GM18867 (cell line): ENCODE measurements at regions not wholly inside any gene's neighbourhood (a gene's known extent, or its start where the extent isn't known, plus 50 kb on each side); places are given as distances from the start of the nearest gene placed in this dataset.
"Not testable (repeated sequence)": the region's sequence is repeated elsewhere in the genome, so short reads cannot be mapped to it uniquely, and the experiment has no call there.

Source experiments
- ATAC-seq: cut with Tn5 transposase; IDR thresholded peaks from one replicate; pipeline ENCODE4 v1.9.1; 2021; ENCODE audit warnings: mild to moderate bottlenecking, moderate library complexity; ENCODE audit not compliant: unreplicated experiment

DNA sequence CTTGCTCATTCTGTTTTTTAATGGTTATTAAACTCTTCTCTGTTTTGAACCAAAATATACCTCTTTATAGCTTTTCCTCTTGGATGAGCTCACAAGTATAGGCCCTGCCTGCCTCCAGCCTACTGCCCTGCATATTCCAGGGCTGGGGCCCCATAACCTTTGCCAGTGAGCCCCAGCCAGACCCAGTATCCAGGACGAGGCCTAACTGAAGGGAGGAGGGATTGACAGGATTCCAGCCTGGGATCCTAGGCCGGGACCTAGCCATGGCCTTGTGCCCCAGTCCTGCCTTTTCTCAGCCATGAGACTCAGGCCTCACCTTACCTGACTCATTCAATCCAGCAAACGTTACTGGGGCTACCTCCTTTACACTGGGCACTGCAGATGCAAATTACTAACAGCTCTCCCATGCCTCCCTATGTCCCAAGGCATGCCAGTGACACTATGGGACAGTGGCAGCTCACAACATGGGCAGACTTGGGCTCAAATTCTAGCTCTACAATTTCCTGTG is 159.2 kb downstream of the DDX1 start:
- no peak for ATAC-seq

DNA sequence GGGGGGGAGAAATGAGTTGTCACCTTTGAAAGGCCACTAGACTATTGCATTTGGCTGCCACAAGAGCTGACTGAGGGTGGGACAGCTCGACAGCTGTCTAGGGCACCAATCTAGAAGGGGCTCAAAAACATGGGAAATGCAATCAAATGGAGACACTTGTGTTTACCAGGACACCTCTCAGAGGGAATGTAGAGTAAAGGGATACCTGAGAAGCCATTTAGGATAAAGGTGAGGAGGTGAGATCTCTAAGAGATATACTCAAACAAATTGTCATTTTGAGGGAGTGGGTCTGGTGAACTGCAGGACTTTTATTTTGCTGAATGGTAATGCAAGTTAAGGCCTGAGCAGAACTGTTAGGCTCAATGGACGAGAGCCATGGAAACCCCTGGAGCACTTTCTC is 159.8 kb downstream of the DDX1 start:
- ATAC-seq, result no peak

DNA sequence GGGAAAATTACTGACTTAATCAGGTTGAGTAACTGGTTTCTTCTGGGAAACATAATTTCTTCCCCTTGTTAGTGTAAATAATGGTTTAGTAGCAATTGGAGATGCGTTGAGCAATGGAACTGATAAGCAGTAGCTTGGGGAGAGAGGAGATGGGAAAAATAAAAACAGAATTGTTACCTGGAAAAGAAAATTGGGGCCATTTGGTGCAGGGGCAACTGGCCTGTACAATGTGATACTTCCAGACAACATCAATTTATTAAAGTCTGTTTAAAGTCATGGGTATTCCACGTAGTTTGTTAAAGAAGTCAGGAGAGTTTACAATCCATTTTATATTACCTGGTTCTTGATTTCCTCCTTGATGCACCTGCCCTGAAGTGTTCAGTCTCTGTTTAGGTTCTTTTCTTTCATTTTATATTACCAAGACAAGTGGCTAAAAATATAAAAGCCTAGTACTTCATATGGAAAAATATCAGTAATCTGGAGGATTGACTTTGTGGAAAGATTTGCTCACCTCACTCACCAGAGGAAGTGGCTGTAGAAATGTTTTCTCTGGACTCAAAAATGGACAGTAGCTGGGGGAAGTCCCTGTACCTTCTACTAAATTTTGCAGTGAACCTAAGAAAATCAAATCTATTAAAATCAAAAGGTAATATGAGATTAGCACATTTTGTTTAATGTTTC is 161.0 kb downstream of the DDX1 start:
- ATAC-seq, result no peak

DNA sequence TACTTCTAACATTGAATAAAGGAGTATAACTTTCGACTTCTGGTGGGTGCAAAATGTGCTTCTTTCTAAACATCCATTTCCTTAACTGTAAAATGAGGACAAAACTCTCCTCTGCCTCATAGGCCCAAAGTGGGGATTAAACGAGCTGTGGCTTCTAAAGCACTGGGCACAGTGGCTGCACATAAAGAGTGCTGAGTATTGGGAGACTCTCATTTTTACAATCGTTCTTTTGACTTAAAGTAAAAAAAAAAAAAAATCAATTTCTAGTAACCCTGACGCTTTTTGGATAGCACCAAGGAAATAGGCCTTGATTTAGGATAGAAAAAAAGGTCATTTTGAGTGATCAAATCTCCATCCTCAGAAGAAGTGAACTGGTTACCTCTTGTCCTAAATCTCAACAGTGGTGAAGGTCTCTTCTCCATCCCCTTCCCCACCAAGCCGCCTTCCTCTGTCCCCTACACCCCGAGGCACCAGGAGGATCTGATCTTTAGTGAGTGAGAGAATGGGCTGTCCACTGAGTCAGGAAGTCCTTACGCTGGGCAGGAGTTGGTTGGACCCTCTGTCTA is 161.6 kb downstream of the DDX1 start:
- no peak for ATAC-seq

DNA sequence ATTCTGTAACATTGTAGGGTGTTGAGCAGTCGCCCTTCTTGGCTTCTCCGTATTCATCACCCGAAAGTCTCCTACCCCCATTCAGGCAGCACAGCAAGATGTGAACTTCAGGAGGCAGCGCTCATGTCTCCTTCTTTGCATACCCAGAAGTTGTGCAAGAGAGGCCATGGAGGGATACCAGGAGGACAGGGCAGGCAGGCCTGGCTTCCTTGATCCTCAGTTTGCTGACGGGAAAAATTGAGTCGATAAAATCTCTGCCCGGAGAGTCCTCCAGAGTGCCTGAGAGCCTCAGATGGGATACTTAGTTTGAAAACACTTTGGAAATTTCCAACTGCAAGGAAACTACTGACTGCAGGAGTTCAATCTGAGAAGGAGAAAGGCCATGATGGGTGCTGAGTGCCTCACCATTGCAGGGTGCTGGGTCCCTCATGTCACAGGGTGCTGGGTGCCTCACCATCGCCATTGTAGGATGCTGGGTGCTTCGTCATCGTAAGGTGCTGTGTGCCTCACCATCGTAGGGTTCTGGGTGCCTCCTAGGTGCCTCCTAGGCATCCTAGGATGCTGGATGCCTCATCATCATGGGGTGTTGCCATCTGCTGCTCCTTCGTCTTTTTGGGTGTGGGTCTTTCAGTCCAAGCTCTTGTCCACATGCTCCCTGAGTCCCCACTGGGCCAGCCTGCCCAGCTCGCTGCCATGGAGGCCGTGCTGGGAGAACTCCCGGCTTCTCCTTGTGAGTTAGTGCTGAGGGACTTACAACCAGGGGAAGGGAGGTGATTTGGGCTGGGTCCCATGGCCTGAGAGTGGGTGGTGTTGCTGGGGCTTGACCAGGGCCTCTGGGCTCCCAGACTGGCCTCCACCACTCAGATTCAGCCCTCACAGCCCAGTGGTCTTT is 162.4 kb downstream of the DDX1 start:
- ATAC-seq, result no peak

DNA sequence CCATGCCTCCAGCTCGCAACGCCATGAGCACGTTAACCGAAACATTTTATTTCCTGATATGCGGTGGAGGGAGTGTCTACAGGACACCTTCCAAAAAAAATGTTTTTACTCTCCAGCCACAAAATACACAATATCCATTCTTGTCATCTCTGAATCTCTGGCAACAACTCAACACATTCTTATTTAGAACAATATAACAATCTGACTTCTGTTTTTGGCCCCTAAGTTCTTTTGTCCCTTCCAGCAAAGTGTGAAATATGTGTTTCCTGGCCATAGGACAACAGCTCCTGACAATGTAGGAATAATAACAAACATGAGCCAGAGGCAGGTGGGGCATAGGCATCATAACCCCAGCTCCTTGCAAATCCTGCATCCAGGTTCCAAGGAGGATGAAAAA is 163.0 kb downstream of the DDX1 start:
- ATAC-seq, result no peak

DNA sequence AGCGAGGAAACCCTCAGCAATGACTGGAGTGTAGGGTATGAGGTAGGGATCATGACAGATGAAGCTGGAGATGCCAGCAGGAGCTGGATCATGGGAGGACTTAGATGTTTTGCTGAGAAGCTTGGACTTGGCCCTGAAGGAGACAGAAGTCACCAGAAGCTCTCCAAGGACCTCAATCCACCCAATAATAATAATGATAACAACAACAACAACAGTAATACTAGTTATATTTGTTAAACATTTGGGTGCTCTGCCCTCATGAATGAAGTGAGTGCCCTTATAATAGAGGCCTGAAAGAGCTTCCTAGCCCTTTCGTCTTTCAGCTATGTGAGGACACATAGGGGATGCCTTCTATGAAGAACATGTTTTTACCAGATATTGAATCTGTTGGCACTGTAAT is 163.9 kb downstream of the DDX1 start:
- no peak for ATAC-seq

DNA sequence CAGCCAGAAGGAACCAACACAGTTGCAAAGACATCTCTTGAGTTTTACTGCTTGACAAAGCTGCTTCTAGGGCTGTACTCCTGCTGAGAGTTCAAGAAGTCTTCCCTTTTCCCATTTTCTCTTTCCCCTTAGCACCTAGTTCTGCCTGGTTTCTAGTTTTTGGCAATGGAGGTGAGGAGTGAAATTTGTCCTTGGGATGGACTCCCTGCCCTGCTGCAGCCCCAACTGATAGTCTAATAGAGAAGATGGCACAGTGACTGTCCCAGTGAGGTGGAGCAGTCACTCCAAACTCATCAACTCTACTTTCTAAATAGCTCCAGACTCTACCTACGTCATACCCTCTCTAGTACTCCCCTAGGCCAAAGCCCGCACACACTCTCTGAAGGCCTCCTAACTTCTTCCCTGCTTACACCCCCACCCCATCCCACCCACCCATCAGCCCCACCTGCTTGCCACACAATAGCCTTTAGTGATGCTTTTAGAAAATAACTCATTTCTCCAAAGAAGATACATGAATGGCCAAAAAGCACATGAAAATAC is 164.4 kb downstream of the DDX1 start:
- ATAC-seq, result no peak

DNA sequence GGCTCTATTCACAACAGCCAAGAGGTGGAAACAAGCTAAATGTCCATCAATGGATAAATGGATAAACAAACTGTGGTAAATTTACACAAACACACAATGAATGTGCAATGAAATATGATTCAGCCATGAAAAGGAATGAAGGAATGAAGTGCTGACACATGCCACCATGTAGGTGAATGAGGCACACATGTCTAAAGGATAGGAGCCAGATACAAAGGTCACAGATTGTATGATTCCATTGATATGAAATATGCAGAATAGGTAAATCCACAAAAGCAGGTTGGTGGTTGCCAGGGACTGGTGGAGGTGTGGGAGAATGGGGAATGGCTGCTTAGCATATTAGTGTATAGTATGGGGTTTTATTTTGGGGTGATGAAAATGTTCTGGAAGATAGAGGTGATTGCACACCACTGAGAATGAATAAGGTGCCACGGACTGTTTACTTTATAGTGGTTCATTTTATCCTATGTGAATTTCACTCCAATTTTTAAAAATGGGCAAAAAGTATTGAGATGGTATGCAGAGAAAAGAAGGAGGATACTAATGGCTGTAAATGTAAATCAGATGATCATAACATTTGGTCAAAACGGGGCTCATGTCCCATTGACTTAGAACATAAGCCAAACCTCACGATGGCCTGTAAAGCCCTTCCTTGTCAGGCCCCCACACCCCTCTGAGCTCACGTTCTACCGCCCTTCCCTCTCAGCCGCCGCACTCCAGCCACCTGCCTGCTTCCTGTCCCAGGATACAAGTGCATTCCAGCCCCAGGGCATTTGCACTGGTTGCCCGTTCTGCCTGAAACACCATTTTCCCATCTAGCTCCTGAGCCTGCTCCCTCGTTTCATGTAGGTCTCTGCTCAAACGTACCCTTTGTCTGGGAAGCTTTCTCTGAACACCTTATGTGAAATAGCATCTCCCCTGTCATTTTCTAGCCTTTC is 165.5 kb downstream of the DDX1 start:
- no peak for ATAC-seq

DNA sequence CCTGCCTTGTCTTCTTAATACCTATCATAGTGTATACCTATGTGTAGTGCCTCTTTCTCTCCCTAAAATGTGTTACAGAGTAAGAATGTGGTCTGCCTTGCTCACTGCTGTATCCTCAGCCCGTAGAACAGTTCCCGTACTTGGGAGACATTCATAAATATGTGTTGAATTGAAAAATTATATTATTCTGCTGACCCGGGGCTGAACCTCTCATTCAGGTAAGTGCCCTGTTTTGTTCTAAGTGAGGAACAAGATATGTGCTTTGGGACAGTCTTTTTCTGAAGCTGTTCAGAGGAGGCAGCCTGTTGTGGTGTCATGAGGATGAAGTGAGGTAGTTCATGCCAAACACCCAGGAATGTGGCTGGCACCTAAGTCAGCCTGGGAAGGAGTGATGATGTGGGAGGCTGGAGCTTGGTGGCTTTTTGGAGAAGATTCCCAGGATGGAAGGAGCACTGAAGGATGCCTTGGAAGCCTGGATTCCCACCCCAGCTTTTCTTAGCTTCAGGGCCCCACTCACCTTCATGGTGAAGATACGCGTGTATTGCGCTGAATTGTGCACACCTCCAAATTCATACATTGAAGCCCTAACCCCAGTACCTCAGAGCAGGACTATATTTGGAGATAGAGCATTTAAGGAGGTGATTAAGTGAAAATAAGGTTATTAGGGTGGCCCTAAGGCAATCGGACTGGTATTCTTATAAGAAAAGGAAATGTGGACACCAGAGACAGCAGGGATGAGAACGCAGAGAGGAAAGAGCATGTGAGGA is 166.3 kb downstream of the DDX1 start:
- no peak for ATAC-seq

DNA sequence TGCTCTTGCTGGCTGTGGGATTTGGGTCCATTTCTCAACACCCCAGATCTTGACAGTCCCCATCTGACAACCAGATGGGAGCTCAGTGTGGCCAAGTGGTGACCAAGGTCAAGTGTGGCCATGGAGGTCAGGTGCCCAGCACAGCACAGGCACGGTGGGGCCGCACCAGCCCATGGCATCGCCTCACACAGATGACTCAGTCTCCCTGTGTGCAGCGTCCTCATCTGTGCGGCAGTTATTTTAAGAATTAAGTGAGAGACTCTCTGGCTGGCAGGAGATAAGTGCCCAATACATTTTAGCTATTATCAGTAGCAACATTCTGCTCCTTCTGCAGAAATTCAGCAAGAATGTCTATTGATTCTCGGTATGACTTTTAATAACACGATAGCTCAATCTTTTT is 167.2 kb downstream of the DDX1 start:
- ATAC-seq, result no peak

DNA sequence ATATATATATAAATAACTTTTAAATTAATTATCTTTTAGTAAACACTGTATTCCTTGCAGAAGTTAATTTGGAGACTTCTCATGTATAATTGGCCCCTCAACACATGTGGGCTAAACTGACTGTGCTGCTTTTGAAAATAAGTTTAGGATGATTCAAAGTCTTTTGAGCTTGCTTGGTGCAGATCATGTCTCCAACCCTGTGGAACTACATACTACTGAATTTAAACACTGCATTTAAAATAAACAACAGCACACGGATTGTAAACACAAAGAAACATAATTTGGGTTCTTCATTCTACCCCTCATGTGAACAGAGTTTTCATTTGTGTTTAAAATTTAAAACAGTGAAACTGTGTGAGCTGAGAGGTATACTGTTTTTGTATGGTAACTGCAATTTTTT is 167.7 kb downstream of the DDX1 start:
- no peak for ATAC-seq

DNA sequence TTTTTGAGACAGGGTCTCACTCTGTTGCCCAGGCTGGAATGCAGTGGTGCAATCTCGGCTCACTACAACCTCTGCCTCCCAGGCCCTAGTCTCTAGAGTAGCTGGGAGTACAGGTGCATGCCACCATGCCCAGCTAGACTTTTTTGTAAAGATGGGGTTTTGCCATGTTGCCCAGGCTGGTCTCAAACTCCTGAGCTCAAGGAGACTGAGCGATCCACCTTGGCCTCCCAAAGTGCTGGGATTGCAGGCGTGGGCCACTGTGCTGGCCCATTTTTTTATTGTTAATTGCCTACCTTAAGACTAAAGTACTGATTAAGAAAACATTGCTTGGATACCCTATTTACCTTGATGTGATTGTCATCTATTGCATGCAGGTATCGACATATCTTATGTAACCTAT is 168.1 kb downstream of the DDX1 start:
- ATAC-seq, result not testable (repeated sequence)

DNA sequence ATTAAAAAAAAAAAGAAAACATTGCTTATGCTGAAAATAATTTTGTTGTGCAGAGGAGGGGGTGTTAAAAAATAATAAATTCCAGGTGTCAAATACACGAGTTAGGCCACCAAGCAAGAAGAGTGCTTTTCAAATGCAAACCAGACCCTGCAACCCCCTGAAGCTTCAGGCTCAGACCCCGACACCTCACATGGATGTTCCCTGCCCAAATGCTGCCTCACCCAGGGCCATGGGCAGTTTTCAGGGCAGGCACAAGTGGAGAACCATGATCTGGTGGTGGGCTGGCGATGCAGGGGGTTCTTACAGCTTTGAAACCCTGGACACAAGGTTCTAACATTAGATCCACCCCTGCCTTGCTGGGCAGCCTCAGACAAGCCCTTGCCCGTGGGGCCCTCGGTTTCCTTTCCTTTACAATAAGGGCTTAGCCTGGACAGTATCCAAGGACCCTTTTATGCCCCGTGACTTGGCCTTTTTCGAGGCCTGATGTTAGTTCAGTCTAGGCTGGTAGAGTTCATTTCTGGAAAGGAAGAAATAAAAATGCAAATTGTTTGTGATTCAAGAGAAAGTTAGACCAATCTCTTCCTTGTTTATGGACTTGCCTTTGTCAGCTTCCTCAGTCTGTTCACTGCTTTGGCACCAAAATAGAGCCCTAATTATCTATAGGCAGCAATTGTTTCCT is 168.7 kb downstream of the DDX1 start:
- no peak for ATAC-seq

DNA sequence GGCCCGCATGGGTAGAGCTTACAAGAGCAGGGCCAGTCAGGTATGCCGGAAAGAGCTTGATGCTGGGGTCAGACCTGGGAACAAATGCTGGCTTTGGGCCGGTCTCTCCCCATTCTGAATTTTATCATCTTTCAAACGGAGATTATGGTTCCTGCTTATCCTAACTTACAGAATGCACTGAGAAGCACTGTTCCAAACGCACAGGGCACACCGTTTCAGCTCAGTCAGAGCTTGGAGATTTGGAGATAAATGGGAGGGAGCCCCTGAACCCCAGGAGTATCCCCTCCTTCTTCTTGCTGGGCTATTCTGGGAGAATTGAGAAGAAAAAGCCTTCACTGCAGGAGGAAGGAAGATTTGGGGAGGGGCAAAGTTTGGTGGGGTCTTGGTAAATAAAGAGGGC is 169.4 kb downstream of the DDX1 start:
- ATAC-seq, result no peak

DNA sequence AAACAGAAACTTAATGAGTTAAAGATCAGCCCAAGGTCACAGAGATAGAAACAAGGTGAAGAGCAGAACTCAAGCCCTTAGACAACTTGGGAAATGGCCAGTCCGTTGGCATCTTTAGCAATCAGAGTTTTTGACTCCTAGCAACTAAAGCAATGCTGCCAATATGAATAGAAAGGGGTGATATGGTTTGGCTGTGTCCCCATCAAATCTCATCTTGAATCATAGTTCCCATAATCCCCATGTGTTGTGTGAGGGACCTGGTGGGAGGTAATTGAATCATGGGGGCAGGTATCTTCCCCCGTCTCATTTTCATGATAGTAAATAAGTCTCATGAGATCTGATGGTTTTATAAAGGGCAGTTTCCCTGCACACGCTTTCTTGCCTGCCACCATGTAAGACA is 170.2 kb downstream of the DDX1 start:
- ATAC-seq, result no peak

DNA sequence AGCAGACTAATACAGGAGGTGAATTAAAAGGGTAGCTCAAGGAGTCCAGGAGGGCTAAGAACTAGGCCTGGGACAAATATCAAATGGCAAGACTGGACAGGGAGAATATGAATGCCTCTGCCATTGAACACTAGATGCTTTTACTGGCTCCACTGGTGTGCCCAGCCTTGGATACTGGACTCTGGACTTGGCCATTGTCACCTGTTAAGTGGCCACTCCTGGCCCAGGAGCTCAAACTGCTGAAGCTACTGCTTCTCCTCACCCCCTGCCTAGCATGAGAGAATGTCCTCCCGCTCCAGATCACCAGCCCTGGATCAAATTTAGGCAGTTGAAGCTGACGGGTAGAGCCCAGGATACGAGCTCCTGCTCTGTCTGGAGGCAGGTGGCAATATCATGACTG is 170.8 kb downstream of the DDX1 start:
- no peak for ATAC-seq

DNA sequence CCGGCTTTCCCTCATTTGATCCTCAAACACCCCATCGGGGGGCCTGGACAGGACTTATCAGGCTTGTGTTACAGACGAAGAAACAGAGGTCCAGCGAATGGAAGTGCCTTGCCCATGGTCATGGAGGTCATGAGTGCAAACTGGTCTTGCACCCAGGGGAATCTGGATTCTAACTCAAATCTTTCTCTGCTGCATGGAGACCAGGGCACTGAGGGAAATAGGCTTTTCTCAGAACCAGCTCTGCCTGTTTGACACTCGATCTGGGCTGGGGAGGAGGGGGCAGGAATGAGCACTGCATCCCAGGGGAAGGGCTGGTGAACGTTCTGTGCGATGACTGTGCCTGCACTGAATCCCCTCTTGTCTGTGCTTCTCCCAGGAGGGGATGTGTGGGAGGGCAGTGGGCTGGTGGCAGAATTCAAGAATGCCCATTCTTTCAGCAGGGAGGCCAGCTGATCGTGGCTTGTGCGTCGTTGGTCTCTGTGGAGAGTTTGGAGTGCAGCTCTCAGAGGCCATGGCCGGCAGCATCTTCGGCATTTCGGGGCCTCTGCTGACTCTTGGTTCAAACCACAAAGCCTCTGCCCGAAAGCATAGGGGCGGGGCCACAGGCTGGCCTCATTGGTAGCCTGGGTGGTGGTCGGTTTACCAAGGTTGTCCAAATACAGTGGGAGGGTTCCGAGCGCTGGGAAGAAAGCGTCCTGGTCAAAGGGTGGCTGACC is 171.6 kb downstream of the DDX1 start:
- no peak for ATAC-seq
